BJ (cell line): ENCODE measurements at regions not wholly inside any gene's neighbourhood (a gene's known extent, or its start where the extent isn't known, plus 50 kb on each side); places are given as distances from the start of the nearest gene placed in this dataset.

ENCODE experiments used
- CTCF ChIA-PET: fragments of 350-600 bp; formaldehyde crosslinking; extraction: SDS; loops from one replicate; lab custom pipeline; 2021; ENCODE audit warnings: antibody characterized with exemption, inconsistent platforms; lab: Yijun Ruan, JAX
- POLR2A ChIA-PET: fragments of 300-600 bp; sonication (Branson Sonifier 250); formaldehyde crosslinking; extraction: SDS; loops from one replicate; lab custom pipeline; 2021; ENCODE audit warnings: antibody characterized with exemption; lab: Charles Lee
- DNase-seq: peaks from one replicate; pipeline ENCODE4 v3.0.0-alpha.2; 2011; ENCODE audit warnings: low read depth
- H3K27me3 ChIP-seq: 2 replicates; pipeline ENCODE4 v1.6.0; 2011; ENCODE audit warnings: low read length; ENCODE audit not compliant: control insufficient read depth, insufficient read depth
- H3K36me3 ChIP-seq: 2 replicates; pipeline ENCODE4 v1.5.1; 2011; ENCODE audit warnings: low read length; ENCODE audit not compliant: control insufficient read depth, insufficient read depth
- H3K4me3 ChIP-seq: 2 replicates; pipeline ENCODE4 v1.5.1; 2011; ENCODE audit warnings: low read depth, mild to moderate bottlenecking, control low read depth, low read length
- CTCF ChIP-seq: IDR thresholded peaks from 2 replicates; pipeline ENCODE4 v1.5.1; 2011; ENCODE audit warnings: low read depth, mild to moderate bottlenecking, control low read depth, inconsistent platforms, low read length, moderate library complexity; ENCODE audit not compliant: insufficient read depth

GRCh38 chr3:4231041-4231440 is 72.1 kb upstream of the SETMAR start:
- CTCF ChIA-PET = no interaction called here
- no peak for DNase-seq
- Histone ChIP-seq H3K36me3 (no peaks in the 10 kb centered on the region), H3K4me3 (no peak overlapping the region), H3K27me3 (no peaks in the 10 kb centered on the region)
- TF ChIP-seq CTCF = no peak
- POLR2A ChIA-PET = no interaction called here

- CTCF ChIA-PET = interaction anchor here (1.2 kb wide), 1 partner anchor 1032 kb away, joined by 3 read pairs; no protein-coding TSS in a partner anchor
- POLR2A ChIA-PET = no interaction called here
- H3K4me3 ChIP-seq = no peak overlapping the region
- no peaks in the 10 kb centered on the region for H3K36me3 ChIP-seq
- no peak for DNase-seq
- TF ChIP-seq CTCF = no peak
- H3K27me3 ChIP-seq = no peaks in the 10 kb centered on the region
Observed at GRCh38 chr3:4232798-4233197, 70.4 kb upstream of the SETMAR start.

- Histone ChIP-seq H3K36me3 (no peaks in the 10 kb centered on the region), H3K27me3 (no peaks in the 10 kb centered on the region), H3K4me3 (no peak overlapping the region)
- TF ChIP-seq CTCF = no peak
- CTCF ChIA-PET = no interaction called here
- no peak for DNase-seq
- POLR2A ChIA-PET = no interaction called here
Observed at GRCh38 chr3:4233488-4233887, 69.7 kb upstream of the SETMAR start.

- ChIA-PET CTCF (no interaction called here), POLR2A (no interaction called here)
- Histone ChIP-seq H3K27me3 (no peaks in the 10 kb centered on the region), H3K36me3 (no peaks in the 10 kb centered on the region), H3K4me3 (no peak overlapping the region)
- no peak for TF ChIP-seq CTCF
- DNase-seq = no peak
Observed at GRCh38 chr3:4234889-4235288, 68.3 kb upstream of the SETMAR start.

GRCh38 chr3:4235690-4236089 is 67.5 kb upstream of the SETMAR start:
- TF ChIP-seq CTCF = no peak
- ChIA-PET POLR2A (no interaction called here), CTCF (no interaction called here)
- DNase-seq = no peak
- H3K36me3 ChIP-seq = no peaks in the 10 kb centered on the region
- no peaks in the 10 kb centered on the region for H3K27me3 ChIP-seq
- H3K4me3 ChIP-seq = no peak overlapping the region
